ENCODE measurements at regions not wholly inside any gene's neighbourhood (a gene's known extent, or its start where the extent isn't known, plus 50 kb on each side); places are given as distances from the start of the nearest gene placed in this dataset.

DNA sequence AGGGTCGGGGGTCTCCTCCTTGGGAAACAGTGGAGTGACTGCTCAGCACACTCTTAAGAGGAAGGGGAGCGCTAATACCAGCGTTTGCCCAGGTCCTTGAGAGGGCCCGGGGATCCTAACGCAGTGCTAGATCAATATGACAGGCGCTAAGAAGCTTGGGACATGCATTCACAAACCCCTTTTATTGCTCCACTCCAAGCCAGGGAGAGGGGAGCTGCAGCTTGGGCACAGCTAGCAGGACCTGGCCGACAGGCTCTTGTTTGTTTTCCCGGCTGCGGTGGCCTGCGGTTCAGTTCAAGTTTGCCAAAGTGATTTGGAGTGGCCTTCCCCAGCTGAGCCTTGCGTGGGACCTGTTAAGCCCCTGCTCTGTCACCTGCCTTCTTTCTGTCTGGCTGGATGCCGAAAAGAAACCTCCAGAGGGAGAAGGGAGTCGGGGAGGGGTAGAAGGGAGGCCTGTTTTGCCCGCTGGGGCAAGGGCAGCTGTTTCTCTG lies 152.1 kb downstream of the GLI2 start:
- no peak overlapping the region for H3K9ac ChIP-seq (ENCODE audit: low read length)
- H3K27me3 ChIP-seq (ENCODE audit: control insufficient read depth, insufficient read depth, low read length): peaks cover 10% of the 10 kb centered on the region
- no peaks in the 10 kb centered on the region for H3K9me3 ChIP-seq (ENCODE audit: control insufficient read depth, low read length)
- H3K36me3 ChIP-seq (ENCODE audit: control insufficient read depth, insufficient read depth, low read length): no peaks in the 10 kb centered on the region
- H3K4me3 ChIP-seq (ENCODE audit: low read length): no peak overlapping the region
- peaks cover 27% of the 10 kb centered on the region for H3K4me1 ChIP-seq (ENCODE audit: control insufficient read depth, insufficient read depth, low read length)

DNA sequence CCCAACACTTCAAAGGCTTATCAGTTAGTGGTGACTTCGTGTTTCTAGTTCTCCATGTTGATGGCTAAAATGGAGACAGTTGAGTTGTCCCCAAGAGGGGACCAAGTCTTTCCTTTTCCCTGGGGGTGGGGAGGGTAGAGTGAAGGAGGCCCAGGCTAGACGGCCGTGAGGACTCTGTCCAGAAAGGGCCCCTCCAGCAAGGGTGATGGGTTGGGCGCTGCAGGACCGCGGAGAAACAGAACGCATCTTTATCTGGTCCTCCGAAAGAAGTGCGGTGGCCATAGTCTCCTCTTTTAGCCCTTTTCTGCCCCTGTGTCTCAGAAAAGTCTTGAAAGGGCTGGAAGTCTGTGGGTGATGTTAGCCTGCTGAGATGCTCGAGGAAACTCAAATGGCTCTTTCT lies 153.2 kb downstream of the GLI2 start:
- Histone ChIP-seq H3K4me1 (ENCODE audit: control insufficient read depth, insufficient read depth, low read length) (peaks cover 31% of the 10 kb centered on the region), H3K36me3 (ENCODE audit: control insufficient read depth, insufficient read depth, low read length) (no peaks in the 10 kb centered on the region), H3K4me3 (ENCODE audit: low read length) (no peak overlapping the region), H3K9ac (ENCODE audit: low read length) (no peak overlapping the region), H3K9me3 (ENCODE audit: control insufficient read depth, low read length) (no peaks in the 10 kb centered on the region), H3K27me3 (ENCODE audit: control insufficient read depth, insufficient read depth, low read length) (peaks cover 10% of the 10 kb centered on the region)

DNA sequence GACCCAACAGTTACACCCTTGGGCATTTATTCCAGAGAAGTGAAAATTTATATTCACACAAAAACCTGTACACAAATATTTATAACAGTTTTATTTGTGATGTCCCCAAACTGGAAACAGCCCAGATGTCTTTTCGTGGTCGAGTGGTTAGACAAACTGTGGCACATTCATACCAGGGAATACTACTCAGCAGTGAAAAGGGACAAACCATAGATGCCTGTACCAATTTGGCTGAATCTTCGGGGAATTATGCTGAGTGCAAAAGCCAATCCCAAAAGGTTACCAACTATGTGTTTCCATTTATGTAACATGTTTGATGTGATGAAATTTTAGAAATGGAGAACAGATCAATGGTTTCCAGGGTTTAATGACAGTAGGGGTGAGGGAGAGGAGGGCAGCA lies 154.3 kb downstream of the GLI2 start:
- Histone ChIP-seq H3K9ac (ENCODE audit: low read length) (no peak overlapping the region), H3K4me1 (ENCODE audit: control insufficient read depth, insufficient read depth, low read length) (peaks cover 36% of the 10 kb centered on the region), H3K4me3 (ENCODE audit: low read length) (no peak overlapping the region), H3K27me3 (ENCODE audit: control insufficient read depth, insufficient read depth, low read length) (peaks cover 10% of the 10 kb centered on the region), H3K36me3 (ENCODE audit: control insufficient read depth, insufficient read depth, low read length) (no peaks in the 10 kb centered on the region), H3K9me3 (ENCODE audit: control insufficient read depth, low read length) (no peaks in the 10 kb centered on the region)

DNA sequence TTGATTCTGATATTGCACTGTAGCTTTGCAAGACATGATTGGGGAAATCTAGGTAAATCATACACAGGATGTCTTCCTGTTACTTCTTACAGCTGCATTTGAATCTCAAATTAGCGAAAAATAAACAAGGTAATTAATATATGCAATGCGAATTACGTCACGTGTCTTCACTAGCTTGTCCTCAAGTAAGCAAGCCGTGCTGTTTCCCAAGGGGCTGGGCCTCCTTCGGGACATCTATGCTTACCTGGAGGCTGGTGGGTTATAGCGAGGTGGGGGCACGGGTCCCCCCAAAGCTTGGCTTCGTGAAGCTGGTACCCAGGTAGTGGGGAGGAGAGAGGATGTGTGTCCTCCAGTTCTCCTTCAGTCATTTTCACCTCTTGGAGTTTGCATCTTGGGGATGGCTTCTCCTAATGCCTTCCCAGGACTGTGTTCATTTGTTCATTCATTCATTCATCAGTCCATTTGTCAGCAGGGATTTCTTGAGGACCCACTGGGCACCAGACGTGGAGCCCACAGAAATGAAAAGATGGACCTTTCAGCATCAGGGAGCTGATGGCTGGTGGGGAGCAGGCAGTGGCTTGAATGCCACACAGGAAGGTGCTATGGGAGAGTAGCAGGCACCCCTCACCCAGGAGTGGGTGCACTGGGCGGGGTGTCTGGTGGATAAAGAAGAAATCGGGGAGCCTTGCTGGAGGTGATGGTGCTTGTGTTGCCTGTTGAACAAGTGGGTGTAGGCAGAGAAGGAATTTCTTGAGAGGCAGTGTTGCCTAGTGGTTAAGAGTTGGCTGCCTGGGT lies 155.1 kb downstream of the GLI2 start:
- H3K4me3 ChIP-seq (ENCODE audit: low read length): no peak overlapping the region
- no peak overlapping the region for H3K9ac ChIP-seq (ENCODE audit: low read length)
- peaks cover 36% of the 10 kb centered on the region for H3K4me1 ChIP-seq (ENCODE audit: control insufficient read depth, insufficient read depth, low read length)
- H3K9me3 ChIP-seq (ENCODE audit: control insufficient read depth, low read length): no peaks in the 10 kb centered on the region
- H3K36me3 ChIP-seq (ENCODE audit: control insufficient read depth, insufficient read depth, low read length): no peaks in the 10 kb centered on the region
- peaks cover 10% of the 10 kb centered on the region for H3K27me3 ChIP-seq (ENCODE audit: control insufficient read depth, insufficient read depth, low read length)

DNA sequence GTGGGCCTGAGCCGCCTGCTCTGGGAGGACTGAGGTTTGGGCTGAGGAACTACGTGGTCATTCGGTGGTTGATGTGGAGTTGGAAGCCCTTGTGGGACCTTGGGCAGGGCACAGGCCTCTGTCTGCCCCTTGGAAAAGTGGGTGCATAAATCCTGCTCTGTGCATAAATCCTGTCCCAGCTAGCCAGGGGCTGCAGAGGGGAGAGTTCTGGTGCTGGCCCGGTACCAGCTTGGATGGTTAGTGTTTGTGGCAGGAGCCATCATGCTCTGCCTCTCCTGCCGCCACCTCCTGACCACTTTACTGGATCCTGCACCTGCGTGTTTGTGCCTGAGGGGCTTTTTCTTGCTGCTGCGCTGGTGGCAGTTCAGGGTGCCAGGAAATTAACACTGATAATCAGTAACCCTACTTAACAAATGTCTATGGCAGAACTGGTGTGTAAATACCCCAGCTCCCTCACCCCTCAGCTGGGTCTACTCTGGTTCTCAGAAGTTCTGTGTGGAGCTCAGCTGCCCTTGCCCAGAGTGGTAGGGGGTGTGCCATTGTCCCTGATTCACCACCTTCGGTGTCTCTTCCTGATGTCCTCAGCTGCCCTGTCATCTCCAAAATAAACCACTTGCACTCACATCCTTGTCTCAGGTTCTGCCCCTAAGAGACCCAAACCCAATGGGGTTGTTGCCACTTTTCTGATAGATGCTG lies 156.8 kb downstream of the GLI2 start:
- Histone ChIP-seq H3K9ac (ENCODE audit: low read length) (no peak overlapping the region), H3K4me3 (ENCODE audit: low read length) (no peak overlapping the region), H3K27me3 (ENCODE audit: control insufficient read depth, insufficient read depth, low read length) (peaks cover 6% of the 10 kb centered on the region), H3K9me3 (ENCODE audit: control insufficient read depth, low read length) (no peaks in the 10 kb centered on the region), H3K4me1 (ENCODE audit: control insufficient read depth, insufficient read depth, low read length) (peaks cover 23% of the 10 kb centered on the region), H3K36me3 (ENCODE audit: control insufficient read depth, insufficient read depth, low read length) (no peaks in the 10 kb centered on the region)

DNA sequence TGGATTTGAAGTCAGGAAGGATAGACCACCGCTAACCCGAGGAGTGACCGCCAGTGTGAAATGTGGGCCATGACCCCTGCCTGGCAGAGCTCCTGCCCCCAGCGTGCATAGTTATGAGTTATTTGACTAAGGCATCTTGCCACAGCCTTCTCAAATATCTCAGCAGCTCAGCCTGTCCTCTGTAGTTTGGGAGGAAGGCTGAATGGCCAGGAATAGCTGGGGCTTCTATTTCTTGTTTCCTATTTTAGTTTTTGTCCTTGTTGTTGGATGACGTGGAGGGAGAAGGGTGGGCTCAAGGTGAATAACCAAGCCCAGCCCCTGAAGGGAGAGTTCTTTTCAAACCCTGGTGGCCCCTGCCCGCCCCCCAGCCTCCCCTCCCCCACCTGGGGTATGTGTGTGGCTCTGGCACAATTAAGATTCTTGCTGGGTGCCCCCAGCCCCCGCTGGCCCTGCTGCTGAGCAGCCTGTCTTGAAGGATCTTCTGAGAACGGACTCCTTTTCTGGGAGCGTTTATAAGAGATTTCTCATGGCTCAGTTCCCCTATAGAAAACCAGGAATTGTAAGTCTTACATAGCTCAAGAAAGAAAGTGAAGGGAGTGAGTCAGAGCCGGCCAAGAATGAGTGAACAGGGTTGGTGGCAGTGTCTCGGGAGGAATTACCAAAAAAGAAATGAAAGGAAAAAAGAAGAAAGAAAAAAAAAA lies 157.4 kb downstream of the GLI2 start:
- H3K9me3 ChIP-seq (ENCODE audit: control insufficient read depth, low read length): no peaks in the 10 kb centered on the region
- H3K4me1 ChIP-seq (ENCODE audit: control insufficient read depth, insufficient read depth, low read length): peaks cover 16% of the 10 kb centered on the region
- H3K9ac ChIP-seq (ENCODE audit: low read length): no peak overlapping the region
- no peak overlapping the region for H3K4me3 ChIP-seq (ENCODE audit: low read length)
- H3K27me3 ChIP-seq (ENCODE audit: control insufficient read depth, insufficient read depth, low read length): peaks cover under 1% of the 10 kb centered on the region
- no peaks in the 10 kb centered on the region for H3K36me3 ChIP-seq (ENCODE audit: control insufficient read depth, insufficient read depth, low read length)

DNA sequence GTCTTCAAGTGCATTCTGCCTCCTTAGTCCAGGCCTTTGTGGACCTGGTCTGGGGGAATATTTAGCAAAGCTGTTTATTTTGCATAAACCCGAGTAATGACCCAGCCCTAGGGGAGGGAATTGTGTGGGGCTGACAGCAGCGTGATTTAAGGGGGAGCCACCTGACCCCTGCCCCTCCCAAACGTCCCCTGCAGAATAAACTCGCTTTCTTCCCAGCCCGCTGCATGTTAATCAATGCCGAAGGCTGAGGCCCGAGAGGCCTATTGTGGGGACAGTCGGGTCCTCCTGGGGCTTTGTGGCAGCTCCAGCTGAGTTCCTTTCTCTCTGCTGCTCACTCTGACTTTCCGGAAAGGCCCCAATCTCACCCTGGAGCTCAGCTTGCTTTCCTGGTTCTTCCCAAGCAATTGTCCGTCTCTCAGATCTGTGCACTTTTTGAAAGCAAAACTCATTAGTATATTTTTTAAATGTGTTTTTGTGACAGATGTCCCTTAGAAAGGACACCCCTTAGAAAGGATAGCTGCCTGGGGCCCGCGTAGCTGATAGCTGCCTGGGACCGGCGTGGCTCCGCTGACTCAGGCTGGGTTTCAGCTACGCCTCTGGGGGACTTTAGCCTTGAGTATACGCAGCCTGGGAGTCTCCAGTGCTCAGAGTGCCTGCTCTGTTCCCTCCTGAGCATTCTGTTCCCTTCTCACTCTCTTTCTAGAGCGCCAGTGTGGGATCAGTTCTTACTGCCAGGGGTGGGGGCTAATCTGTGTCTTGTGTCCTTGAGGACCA lies 158.3 kb downstream of the GLI2 start:
- no peaks in the 10 kb centered on the region for H3K9me3 ChIP-seq (ENCODE audit: control insufficient read depth, low read length)
- no peak overlapping the region for H3K4me3 ChIP-seq (ENCODE audit: low read length)
- no peak overlapping the region for H3K9ac ChIP-seq (ENCODE audit: low read length)
- no peaks in the 10 kb centered on the region for H3K36me3 ChIP-seq (ENCODE audit: control insufficient read depth, insufficient read depth, low read length)
- H3K27me3 ChIP-seq (ENCODE audit: control insufficient read depth, insufficient read depth, low read length): no peaks in the 10 kb centered on the region
- H3K4me1 ChIP-seq (ENCODE audit: control insufficient read depth, insufficient read depth, low read length): peaks cover 9% of the 10 kb centered on the region

DNA sequence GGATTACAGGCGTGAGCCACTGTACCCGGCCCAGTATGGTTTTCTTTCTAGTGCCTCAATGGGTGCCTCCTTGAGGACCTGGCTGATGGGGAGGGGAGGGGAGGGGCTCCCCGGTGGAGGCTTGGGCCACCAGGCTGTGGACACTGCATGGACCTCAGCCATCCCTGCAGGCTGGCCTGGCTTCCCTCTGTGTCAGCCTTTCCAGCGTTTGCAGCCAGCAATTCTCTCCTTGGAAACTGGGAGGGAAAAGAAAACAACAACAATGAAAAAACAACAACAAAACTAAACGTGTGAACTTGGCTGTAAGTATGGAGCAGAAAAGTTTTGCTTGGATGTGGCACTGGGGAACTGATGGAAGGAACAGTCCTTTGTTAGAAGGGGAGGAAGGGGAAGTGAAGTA lies 159.3 kb downstream of the GLI2 start:
- no peaks in the 10 kb centered on the region for H3K36me3 ChIP-seq (ENCODE audit: control insufficient read depth, insufficient read depth, low read length)
- H3K9ac ChIP-seq (ENCODE audit: low read length): no peak overlapping the region
- no peaks in the 10 kb centered on the region for H3K9me3 ChIP-seq (ENCODE audit: control insufficient read depth, low read length)

DNA sequence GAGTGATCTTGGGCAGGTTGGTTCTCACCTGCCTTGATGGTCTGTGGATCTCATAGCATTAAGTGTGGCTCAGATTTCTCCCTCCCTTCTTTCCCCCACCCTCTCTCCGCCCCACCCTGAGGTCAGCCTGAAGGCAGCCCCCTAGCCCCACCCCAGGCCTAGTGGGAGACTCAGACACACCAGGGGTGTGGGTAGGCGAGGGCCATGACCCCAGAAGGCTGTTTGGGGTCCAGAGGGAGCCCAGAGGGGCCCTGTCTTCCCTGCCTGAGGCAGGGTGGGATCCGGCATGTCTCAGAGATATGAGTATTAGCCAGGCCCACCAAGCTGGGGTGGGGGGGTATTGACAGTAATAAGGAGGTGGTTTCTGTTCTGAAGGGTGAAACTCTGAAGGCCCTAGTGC lies 160.5 kb downstream of the GLI2 start:
- Histone ChIP-seq H3K9ac (ENCODE audit: low read length) (no peak overlapping the region), H3K27me3 (ENCODE audit: control insufficient read depth, insufficient read depth, low read length) (no peaks in the 10 kb centered on the region), H3K36me3 (ENCODE audit: control insufficient read depth, insufficient read depth, low read length) (no peaks in the 10 kb centered on the region)

More for the DNA sequence above, 159.3 kb downstream of the GLI2 start:
- Histone ChIP-seq H3K4me1 (ENCODE audit: control insufficient read depth, insufficient read depth, low read length) (peaks cover 9% of the 10 kb centered on the region), H3K27me3 (ENCODE audit: control insufficient read depth, insufficient read depth, low read length) (no peaks in the 10 kb centered on the region), H3K4me3 (ENCODE audit: low read length) (no peak overlapping the region)

DNA sequence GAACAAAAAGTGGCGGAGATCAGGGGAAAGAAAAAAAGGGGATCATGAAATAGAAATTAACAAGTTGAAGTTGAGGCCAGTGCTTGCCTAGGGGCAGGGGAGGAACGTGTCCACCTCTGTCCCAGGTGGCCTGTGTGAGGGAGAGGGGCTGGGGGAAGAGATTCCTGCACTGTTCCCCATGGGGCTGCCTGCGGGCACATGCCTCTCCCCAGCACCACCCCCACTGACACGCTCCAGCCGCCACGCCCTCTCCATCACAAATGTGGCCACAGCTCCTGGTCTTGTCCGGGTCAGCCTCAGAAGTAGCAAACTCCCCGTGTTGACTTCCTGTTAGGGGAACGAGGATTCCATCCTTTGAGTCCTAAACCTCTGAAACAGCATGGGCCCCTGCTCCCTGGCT lies 161.2 kb downstream of the GLI2 start:
- Histone ChIP-seq H3K9me3 (ENCODE audit: control insufficient read depth, low read length) (no peaks in the 10 kb centered on the region), H3K27me3 (ENCODE audit: control insufficient read depth, insufficient read depth, low read length) (no peaks in the 10 kb centered on the region), H3K9ac (ENCODE audit: low read length) (no peak overlapping the region), H3K36me3 (ENCODE audit: control insufficient read depth, insufficient read depth, low read length) (no peaks in the 10 kb centered on the region), H3K4me1 (ENCODE audit: control insufficient read depth, insufficient read depth, low read length) (peaks cover 9% of the 10 kb centered on the region), H3K4me3 (ENCODE audit: low read length) (no peak overlapping the region)

More for the DNA sequence above, 160.5 kb downstream of the GLI2 start:
- H3K4me1 ChIP-seq (ENCODE audit: control insufficient read depth, insufficient read depth, low read length): peaks cover 9% of the 10 kb centered on the region
- H3K4me3 ChIP-seq (ENCODE audit: low read length): no peak overlapping the region
- H3K9me3 ChIP-seq (ENCODE audit: control insufficient read depth, low read length): no peaks in the 10 kb centered on the region

DNA sequence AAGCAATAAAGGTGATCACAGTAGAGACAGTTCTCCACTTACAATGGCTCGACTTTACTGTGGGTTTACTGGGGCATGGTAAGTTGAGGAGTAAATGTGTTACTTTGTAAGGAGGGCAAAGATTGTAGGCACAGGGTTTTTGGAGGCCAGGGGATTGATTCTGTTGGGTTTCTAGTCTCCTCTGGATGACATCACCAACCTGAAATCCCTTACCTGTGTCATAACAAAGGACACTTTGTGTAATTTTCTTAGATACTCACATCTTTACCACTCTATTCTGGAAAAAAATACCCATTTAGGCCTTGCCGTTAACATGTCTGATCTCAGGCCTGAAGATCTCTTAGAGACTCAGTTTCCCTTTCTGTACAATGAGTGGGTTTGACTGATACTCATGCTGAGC lies 161.7 kb downstream of the GLI2 start:
- no peaks in the 10 kb centered on the region for H3K36me3 ChIP-seq (ENCODE audit: control insufficient read depth, insufficient read depth, low read length)
- no peak overlapping the region for H3K9ac ChIP-seq (ENCODE audit: low read length)
- no peaks in the 10 kb centered on the region for H3K9me3 ChIP-seq (ENCODE audit: control insufficient read depth, low read length)
- peaks cover 9% of the 10 kb centered on the region for H3K4me1 ChIP-seq (ENCODE audit: control insufficient read depth, insufficient read depth, low read length)
- no peak overlapping the region for H3K4me3 ChIP-seq (ENCODE audit: low read length)
- no peaks in the 10 kb centered on the region for H3K27me3 ChIP-seq (ENCODE audit: control insufficient read depth, insufficient read depth, low read length)

Data from mucosa of stomach (tissue), 1 donor.